GM12878 (cell line): ENCODE measurements at regions not wholly inside any gene's neighbourhood (a gene's known extent, or its start where the extent isn't known, plus 50 kb on each side); places are given as distances from the start of the nearest gene placed in this dataset.
"Not testable (repeated sequence)": the region's sequence is repeated elsewhere in the genome, so short reads cannot be mapped to it uniquely, and the experiment has no call there.

Source experiments
- BRCA1 ChIP-seq: IDR thresholded peaks from 2 replicates; pipeline ENCODE4 v1.6.1; 2011; ENCODE audit warnings: low read depth, low read length, improper control_type of control experiment
- CEBPB ChIP-seq, 2 experiments: fragments of 150-350 bp in 1 of 2; IDR thresholded peaks; 2 replicates each; pipeline ENCODE4 v1.6.1; 2012 to 2014; ENCODE audit warnings: low read depth in 2 of 2, low read length in 2 of 2, borderline replicate concordance in 1 of 2, inconsistent platforms in 1 of 2
- CREB1 ChIP-seq: IDR thresholded peaks from 2 replicates; pipeline ENCODE4 v1.6.1; 2012; ENCODE audit warnings: low read depth, mild to moderate bottlenecking, inconsistent platforms
- IKZF2 ChIP-seq, 2 experiments: fragments of 450-650 bp; IDR thresholded peaks; 2 replicates each; pipeline ENCODE4 v1.6.1; 2017; ENCODE audit warnings: mild to moderate bottlenecking in 2 of 2, moderate library complexity in 2 of 2
- MEF2A ChIP-seq: IDR thresholded peaks from 2 replicates; pipeline ENCODE4 v1.6.1; 2011; ENCODE audit warnings: low read depth, mild to moderate bottlenecking, low read length, moderate library complexity; ENCODE audit not compliant: insufficient read depth
- MYC ChIP-seq: IDR thresholded peaks from 2 replicates; pipeline ENCODE4 v1.6.1; 2011; ENCODE audit warnings: mild to moderate bottlenecking, low read length, moderate library complexity, inconsistent platforms; ENCODE audit not compliant: insufficient read depth, insufficient replicate concordance, insufficient read length, severe bottlenecking
- NFYB ChIP-seq: IDR thresholded peaks from 2 replicates; pipeline ENCODE4 v1.6.1; 2011; ENCODE audit warnings: low read depth, mild to moderate bottlenecking, low read length, improper control_type of control experiment, moderate library complexity; ENCODE audit not compliant: insufficient read depth
- POLR2A ChIP-seq: IDR thresholded peaks from 2 replicates; pipeline ENCODE4 v1.6.1; 2011; ENCODE audit warnings: low read depth, mild to moderate bottlenecking, low read length
- POLR2AphosphoS5 ChIP-seq: IDR thresholded peaks from 2 replicates; pipeline ENCODE4 v1.6.1; 2011; ENCODE audit warnings: mild to moderate bottlenecking, low read length, inconsistent platforms
- RAD51 ChIP-seq: fragments of 450-650 bp; IDR thresholded peaks from 2 replicates; pipeline ENCODE4 v1.6.1; 2016; ENCODE audit warnings: moderate library complexity, mild to moderate bottlenecking, inconsistent platforms
- SMC3 ChIP-seq: IDR thresholded peaks from 2 replicates; pipeline ENCODE4 v1.6.1; 2011; ENCODE audit warnings: low read length, improper control_type of control experiment, borderline replicate concordance
- TF ChIP-seq, protein P1 (sequence below), 3 experiments: IDR thresholded peaks in 2 of 3; conservative IDR thresholded peaks in 1 of 3; 2 replicates each; pipeline ENCODE4 v1.5.1; 2011; ENCODE audit warnings: low read depth in 3 of 3, low read length in 3 of 3, mild to moderate bottlenecking in 3 of 3, control low read depth in 2 of 3, moderate library complexity in 2 of 3, inconsistent platforms in 1 of 3, mixed read lengths in 1 of 3; ENCODE audit not compliant: control insufficient read depth in 2 of 3, insufficient read depth in 1 of 3; ENCODE audit errors: extremely low read depth in 1 of 3
- TF ChIP-seq, protein P2 (sequence below): IDR thresholded peaks from 2 replicates; pipeline ENCODE4 v1.6.1; 2011; ENCODE audit warnings: low read depth, mild to moderate bottlenecking, low read length, moderate library complexity, borderline replicate concordance; ENCODE audit errors: extremely low read depth
- TF ChIP-seq, protein P3 (sequence below): fragments of 450-650 bp; formaldehyde crosslinking; IDR thresholded peaks from 2 replicates; pipeline ENCODE4 v1.5.0; 2022; ENCODE audit warnings: mild to moderate bottlenecking, missing genetic modification characterization

DNA sequence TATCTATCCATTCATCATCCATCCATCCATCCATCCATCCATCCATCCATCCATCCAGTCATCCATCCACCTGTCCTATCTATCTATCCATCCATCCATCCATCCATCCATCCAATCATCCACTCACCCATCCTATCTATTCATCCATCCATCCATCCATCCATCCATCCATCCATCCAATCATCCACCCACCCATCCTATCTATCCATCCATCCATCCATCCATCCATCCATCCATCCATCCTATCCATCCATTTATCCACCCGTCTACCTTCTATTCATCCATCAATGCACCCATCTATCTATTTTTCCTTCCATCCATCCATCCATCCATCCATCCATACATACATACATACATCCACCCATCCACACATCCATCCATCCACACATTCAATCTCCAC, 540.1 kb downstream of the TBC1D22A start:
- TF ChIP-seq BRCA1; MEF2A; NFYB; CEBPB (IDR thresholded peaks at IDR 0.05; ENCODE audit: borderline replicate concordance in 1 of 2, low read depth in 2 of 2, low read length in 2 of 2); IKZF2 (IDR thresholded peaks at IDR 0.05); RAD51; POLR2AphosphoS5; MYC; CREB1; POLR2A; SMC3: not testable (repeated sequence)
- TF ChIP-seq, protein P1, sequence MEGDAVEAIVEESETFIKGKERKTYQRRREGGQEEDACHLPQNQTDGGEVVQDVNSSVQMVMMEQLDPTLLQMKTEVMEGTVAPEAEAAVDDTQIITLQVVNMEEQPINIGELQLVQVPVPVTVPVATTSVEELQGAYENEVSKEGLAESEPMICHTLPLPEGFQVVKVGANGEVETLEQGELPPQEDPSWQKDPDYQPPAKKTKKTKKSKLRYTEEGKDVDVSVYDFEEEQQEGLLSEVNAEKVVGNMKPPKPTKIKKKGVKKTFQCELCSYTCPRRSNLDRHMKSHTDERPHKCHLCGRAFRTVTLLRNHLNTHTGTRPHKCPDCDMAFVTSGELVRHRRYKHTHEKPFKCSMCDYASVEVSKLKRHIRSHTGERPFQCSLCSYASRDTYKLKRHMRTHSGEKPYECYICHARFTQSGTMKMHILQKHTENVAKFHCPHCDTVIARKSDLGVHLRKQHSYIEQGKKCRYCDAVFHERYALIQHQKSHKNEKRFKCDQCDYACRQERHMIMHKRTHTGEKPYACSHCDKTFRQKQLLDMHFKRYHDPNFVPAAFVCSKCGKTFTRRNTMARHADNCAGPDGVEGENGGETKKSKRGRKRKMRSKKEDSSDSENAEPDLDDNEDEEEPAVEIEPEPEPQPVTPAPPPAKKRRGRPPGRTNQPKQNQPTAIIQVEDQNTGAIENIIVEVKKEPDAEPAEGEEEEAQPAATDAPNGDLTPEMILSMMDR (IDR thresholded peaks at IDR 0.05 in 2 of 3, conservative IDR thresholded peaks at IDR 0.05 in 1 of 3; ENCODE audit: control insufficient read depth in 2 of 3, extremely low read depth in 1 of 3, insufficient read depth in 1 of 3, low read depth in 3 of 3, low read length in 3 of 3): not testable (repeated sequence)
- TF ChIP-seq, protein P2, sequence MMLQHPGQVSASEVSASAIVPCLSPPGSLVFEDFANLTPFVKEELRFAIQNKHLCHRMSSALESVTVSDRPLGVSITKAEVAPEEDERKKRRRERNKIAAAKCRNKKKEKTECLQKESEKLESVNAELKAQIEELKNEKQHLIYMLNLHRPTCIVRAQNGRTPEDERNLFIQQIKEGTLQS: not testable (repeated sequence)
- TF ChIP-seq, protein P3, sequence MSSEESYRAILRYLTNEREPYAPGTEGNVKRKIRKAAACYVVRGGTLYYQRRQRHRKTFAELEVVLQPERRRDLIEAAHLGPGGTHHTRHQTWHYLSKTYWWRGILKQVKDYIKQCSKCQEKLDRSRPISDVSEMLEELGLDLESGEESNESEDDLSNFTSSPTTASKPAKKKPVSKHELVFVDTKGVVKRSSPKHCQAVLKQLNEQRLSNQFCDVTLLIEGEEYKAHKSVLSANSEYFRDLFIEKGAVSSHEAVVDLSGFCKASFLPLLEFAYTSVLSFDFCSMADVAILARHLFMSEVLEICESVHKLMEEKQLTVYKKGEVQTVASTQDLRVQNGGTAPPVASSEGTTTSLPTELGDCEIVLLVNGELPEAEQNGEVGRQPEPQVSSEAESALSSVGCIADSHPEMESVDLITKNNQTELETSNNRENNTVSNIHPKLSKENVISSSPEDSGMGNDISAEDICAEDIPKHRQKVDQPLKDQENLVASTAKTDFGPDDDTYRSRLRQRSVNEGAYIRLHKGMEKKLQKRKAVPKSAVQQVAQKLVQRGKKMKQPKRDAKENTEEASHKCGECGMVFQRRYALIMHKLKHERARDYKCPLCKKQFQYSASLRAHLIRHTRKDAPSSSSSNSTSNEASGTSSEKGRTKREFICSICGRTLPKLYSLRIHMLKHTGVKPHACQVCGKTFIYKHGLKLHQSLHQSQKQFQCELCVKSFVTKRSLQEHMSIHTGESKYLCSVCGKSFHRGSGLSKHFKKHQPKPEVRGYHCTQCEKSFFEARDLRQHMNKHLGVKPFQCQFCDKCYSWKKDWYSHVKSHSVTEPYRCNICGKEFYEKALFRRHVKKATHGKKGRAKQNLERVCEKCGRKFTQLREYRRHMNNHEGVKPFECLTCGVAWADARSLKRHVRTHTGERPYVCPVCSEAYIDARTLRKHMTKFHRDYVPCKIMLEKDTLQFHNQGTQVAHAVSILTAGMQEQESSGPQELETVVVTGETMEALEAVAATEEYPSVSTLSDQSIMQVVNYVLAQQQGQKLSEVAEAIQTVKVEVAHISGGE (CRISPR knock-in tag): not testable (repeated sequence)
